PFSK-1 (cell line): ENCODE measurements at regions not wholly inside any gene's neighbourhood (a gene's known extent, or its start where the extent isn't known, plus 50 kb on each side); places are given as distances from the start of the nearest gene placed in this dataset.

Source experiments
- POLR2AphosphoS5 ChIP-seq: IDR thresholded peaks from 2 replicates; pipeline ENCODE4 v1.6.1; 2012; ENCODE audit warnings: low read depth, mild to moderate bottlenecking, control low read depth, low read length, moderate library complexity
- SIN3A ChIP-seq: IDR thresholded peaks from 2 replicates; pipeline ENCODE4 v1.6.1; 2012; ENCODE audit warnings: mild to moderate bottlenecking, low read length, moderate library complexity, borderline replicate concordance; ENCODE audit not compliant: insufficient read depth

DNA sequence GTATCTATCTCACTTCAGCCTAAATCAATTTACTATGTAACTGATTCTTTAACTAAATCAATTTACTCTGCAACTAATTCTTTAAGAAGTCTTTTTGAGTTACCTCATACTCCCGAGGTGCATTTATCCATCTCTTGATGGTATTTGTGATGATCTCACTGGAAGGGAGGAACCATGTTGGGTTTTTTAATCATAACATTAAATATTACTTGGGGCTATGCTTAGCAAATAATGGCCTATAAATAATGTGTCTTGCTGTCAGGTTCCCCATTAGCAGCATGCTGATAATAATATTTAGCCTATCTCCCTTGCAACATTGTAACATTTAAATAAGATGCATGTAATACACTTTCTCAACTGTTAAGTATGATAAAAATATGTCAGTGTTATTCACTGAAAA lies 411.3 kb downstream of the SLITRK1 start:
- TF ChIP-seq SIN3A (no peak), POLR2AphosphoS5 (no peak)
